PC-3 (cell line): ENCODE measurements at regions not wholly inside any gene's neighbourhood (a gene's known extent, or its start where the extent isn't known, plus 50 kb on each side); places are given as distances from the start of the nearest gene placed in this dataset.
A peak's percentile ranks its signal among the peaks of the same experiment; 100 is the strongest.

Experiments
- ATAC-seq: fragments of 200-7000 bp; cut with Tn5 transposase; 2 replicates; pipeline ENCODE4 v1.9.1; 2020; ENCODE audit warnings: mild to moderate bottlenecking, moderate library complexity
- BruUV-seq: library from RNA; stranded (reverse); fragments of 400-500 nt; replicated peaks from 2 replicates; lab custom pipeline; 2021; lab: Mats Ljungman, UMichigan
- CTCF ChIA-PET: fragments of 300-600 bp; sonication (Branson Sonifier 250); formaldehyde crosslinking; loops from one replicate; lab custom pipeline; 2022; ENCODE audit warnings: antibody characterized with exemption; lab: Charles Lee
- POLR2A ChIA-PET: fragments of 300-600 bp; sonication (Branson Sonifier 250); formaldehyde crosslinking; loops from one replicate; lab custom pipeline; 2022; ENCODE audit warnings: antibody characterized with exemption; ENCODE audit not compliant: unreplicated experiment; lab: Charles Lee
- DNase-seq: peaks from one replicate; pipeline ENCODE4 v3.0.0-alpha.2; 2015
- H2AFZ ChIP-seq: fragments of 300-600 bp; sonication (generic); 2 replicates; pipeline ENCODE4 v1.6.0; 2016; ENCODE audit warnings: antibody characterized with exemption, low read length
- H3F3A ChIP-seq: fragments of 300-600 bp; sonication (generic); one replicate; pipeline ENCODE4 v1.6.0; 2017; ENCODE audit warnings: antibody characterized with exemption, low read length, control low read depth, mild to moderate bottlenecking; ENCODE audit not compliant: unreplicated experiment
- H3K27ac ChIP-seq: fragments of 300-600 bp; sonication (generic); 2 replicates; pipeline ENCODE4 v1.5.1; 2016; ENCODE audit warnings: mild to moderate bottlenecking, low read length
- H3K27me3 ChIP-seq: fragments of 300-600 bp; sonication (generic); 2 replicates; pipeline ENCODE4 v1.6.1; 2016; ENCODE audit warnings: low read length, mixed read lengths
- H3K36me3 ChIP-seq: fragments of 300-600 bp; sonication (generic); 2 replicates; pipeline ENCODE4 v1.6.1; 2016; ENCODE audit warnings: low read depth, mixed run types, low read length, mixed read lengths
- H3K4me1 ChIP-seq: fragments of 300-600 bp; sonication (generic); 2 replicates; pipeline ENCODE4 v1.5.1; 2016; ENCODE audit warnings: low read length; ENCODE audit not compliant: insufficient read depth
- H3K4me2 ChIP-seq: fragments of 300-600 bp; sonication (generic); 2 replicates; pipeline ENCODE4 v1.6.0; 2016; ENCODE audit warnings: low read length
- H3K4me3 ChIP-seq: fragments of 300-600 bp; sonication (generic); 2 replicates; pipeline ENCODE4 v1.5.1; 2016; ENCODE audit warnings: mild to moderate bottlenecking, low read length, mixed read lengths
- H3K79me2 ChIP-seq: fragments of 300-600 bp; sonication (generic); 2 replicates; pipeline ENCODE4 v1.6.1; 2017; ENCODE audit warnings: low read length, mixed read lengths
- H3K9ac ChIP-seq: fragments of 300-600 bp; sonication (generic); 2 replicates; pipeline ENCODE4 v1.6.0; 2016; ENCODE audit warnings: mild to moderate bottlenecking, low read length
- H3K9me2 ChIP-seq: fragments of 300-600 bp; sonication (generic); replicated peaks from 2 replicates; pipeline ENCODE4 v1.6.1; 2016; ENCODE audit warnings: mixed run types, low read length, mixed read lengths
- H3K9me3 ChIP-seq: fragments of 300-600 bp; sonication (generic); 2 replicates; pipeline ENCODE4 v1.6.1; 2016; ENCODE audit warnings: low read length, mixed read lengths
- H4K20me1 ChIP-seq: fragments of 300-600 bp; sonication (generic); 2 replicates; pipeline ENCODE4 v1.6.1; 2016; ENCODE audit warnings: low read length, mixed read lengths
- EZH2 ChIP-seq: fragments of 300-600 bp; sonication (generic); IDR thresholded peaks from one replicate; pipeline ENCODE4 v1.6.1; 2017; ENCODE audit warnings: antibody characterized with exemption, mild to moderate bottlenecking, low read length; ENCODE audit not compliant: unreplicated experiment
- EZH2phosphoT487 ChIP-seq: fragments of 300-600 bp; sonication (generic); IDR thresholded peaks from 2 replicates; pipeline ENCODE4 v1.6.1; 2018; ENCODE audit warnings: mild to moderate bottlenecking, antibody characterized with exemption, low read length, borderline replicate concordance
- intact Hi-C: fragments of 100-400 bp; cut with micrococcal nuclease; formaldehyde crosslinking; loops from 2 replicates; pipeline ENCODE4 v1.9.0; 2023
- TF ChIP-seq, protein P1 (sequence below): fragments of 300-600 bp; sonication (generic); conservative IDR thresholded peaks from 2 replicates; pipeline ENCODE4 v1.5.1; 2017; ENCODE audit warnings: antibody characterized with exemption, low read depth, mild to moderate bottlenecking, low read length

DNA sequence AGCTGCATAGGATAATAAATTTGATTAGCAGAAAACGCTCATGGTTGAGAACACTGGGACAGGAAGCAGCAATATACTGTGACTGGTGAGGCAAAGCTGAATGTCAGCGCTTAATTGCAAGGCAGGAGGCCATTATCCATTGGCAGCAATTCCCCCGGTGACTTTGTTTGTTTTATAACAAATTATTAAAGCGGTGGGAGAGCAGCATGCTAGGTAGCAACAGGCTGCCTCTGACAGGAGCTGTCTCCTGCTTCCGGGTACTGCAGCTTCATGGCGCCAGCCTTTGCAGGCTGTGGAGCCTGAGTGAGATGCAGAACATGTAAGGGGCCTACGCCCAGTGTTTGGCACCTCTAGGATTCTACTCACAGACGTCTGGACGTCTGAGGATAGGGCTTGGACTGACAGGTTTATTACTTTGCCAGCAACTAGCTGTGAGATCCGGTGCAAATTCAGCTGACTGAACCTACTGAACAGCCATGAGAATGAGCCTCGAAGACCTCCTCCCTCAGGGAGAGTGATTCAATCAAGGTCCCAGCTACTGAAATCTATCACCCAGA lies 82.1 kb upstream of the SSTR1 start:
- intact Hi-C loops = no loop called here
- no peaks in the 10 kb centered on the region for H3K9me3 ChIP-seq
- H3K36me3 ChIP-seq = no peaks in the 10 kb centered on the region
- no peak for TF ChIP-seq EZH2phosphoT487
- TF ChIP-seq EZH2 = no peak
- TF ChIP-seq, protein P1, sequence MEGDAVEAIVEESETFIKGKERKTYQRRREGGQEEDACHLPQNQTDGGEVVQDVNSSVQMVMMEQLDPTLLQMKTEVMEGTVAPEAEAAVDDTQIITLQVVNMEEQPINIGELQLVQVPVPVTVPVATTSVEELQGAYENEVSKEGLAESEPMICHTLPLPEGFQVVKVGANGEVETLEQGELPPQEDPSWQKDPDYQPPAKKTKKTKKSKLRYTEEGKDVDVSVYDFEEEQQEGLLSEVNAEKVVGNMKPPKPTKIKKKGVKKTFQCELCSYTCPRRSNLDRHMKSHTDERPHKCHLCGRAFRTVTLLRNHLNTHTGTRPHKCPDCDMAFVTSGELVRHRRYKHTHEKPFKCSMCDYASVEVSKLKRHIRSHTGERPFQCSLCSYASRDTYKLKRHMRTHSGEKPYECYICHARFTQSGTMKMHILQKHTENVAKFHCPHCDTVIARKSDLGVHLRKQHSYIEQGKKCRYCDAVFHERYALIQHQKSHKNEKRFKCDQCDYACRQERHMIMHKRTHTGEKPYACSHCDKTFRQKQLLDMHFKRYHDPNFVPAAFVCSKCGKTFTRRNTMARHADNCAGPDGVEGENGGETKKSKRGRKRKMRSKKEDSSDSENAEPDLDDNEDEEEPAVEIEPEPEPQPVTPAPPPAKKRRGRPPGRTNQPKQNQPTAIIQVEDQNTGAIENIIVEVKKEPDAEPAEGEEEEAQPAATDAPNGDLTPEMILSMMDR = no peak
- no peak overlapping the region for H3K9ac ChIP-seq
- no peak for DNase-seq
- H3K27ac ChIP-seq = no peak overlapping the region
- H3K4me1 ChIP-seq = peaks cover 14% of the 10 kb centered on the region
- no peak overlapping the region for H3K4me2 ChIP-seq
- H3F3A ChIP-seq = no peaks in the 10 kb centered on the region
- no peaks in the 10 kb centered on the region for H3K9me2 ChIP-seq
- CTCF ChIA-PET = no interaction called here
- ATAC-seq = no peak
- POLR2A ChIA-PET = no interaction called here
- 0 out of 2 replicates have a peak overlapping the region, but pooled peaks have one; percentile 11 for H2AFZ ChIP-seq
- H3K4me3 ChIP-seq = no peak overlapping the region
- no peaks in the 10 kb centered on the region for H3K79me2 ChIP-seq
- no peaks in the 10 kb centered on the region for H3K27me3 ChIP-seq
- H4K20me1 ChIP-seq = no peaks in the 10 kb centered on the region
- BruUV-seq = no TSS peak

DNA sequence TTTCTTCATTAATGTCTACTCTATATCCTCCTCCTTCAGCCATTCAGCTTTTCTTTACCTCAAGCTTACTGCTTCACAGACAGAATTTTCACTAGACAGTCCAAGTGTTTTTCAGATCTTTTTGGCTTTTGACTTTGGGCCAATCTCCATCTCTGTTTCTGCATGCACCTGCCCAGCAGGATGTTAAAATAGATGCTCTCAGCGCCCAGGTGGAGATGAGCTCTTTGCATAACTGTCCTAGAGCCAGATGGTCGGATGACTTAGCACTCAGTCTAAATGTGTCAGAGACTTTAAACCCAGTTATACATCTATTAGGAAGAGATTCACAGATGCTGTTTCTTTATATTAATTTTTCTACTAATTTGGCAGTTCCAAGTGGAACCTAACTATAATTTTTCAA lies 80.3 kb upstream of the SSTR1 start:
- no peaks in the 10 kb centered on the region for H3K27me3 ChIP-seq
- POLR2A ChIA-PET = no interaction called here
- no peak overlapping the region for H3K4me3 ChIP-seq
- TF ChIP-seq EZH2phosphoT487 (no peak), EZH2 (no peak)
- TF ChIP-seq, protein P1 = no peak
- CTCF ChIA-PET = no interaction called here
- DNase-seq (no peak), ATAC-seq (no peak)
- H3K9me2 ChIP-seq = no peaks in the 10 kb centered on the region
- no peak overlapping the region for H3K9ac ChIP-seq
- peaks cover 5% of the 10 kb centered on the region for H3K4me1 ChIP-seq
- no peak overlapping the region for H3K4me2 ChIP-seq
- BruUV-seq = no TSS peak
- no peak overlapping the region for H2AFZ ChIP-seq
- no peaks in the 10 kb centered on the region for H3K9me3 ChIP-seq
- H3K79me2 ChIP-seq = no peaks in the 10 kb centered on the region
- H4K20me1 ChIP-seq = no peaks in the 10 kb centered on the region
- H3K36me3 ChIP-seq = no peaks in the 10 kb centered on the region
- intact Hi-C loops = no loop called here
- H3K27ac ChIP-seq = no peak overlapping the region
- H3F3A ChIP-seq = no peaks in the 10 kb centered on the region

DNA sequence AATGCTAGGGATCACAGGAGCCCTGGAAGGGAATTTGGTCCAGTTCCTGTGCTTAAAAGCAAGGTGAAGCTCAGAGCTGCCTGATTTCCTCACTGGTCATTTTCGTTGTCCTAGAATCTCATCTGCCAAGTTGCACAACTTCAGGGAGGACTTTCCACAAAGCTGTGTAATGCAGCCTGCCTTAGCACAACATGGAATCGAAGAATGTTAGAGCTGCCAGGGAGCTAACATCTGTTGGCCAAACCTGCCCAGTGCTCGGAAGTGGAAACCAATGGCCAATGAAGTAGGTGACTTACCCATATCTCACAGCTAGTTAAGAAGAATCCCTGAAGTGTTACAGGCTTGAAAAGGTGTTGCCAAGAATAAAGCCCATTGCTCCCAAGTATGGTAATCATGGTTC lies 79.9 kb upstream of the SSTR1 start:
- Histone ChIP-seq H3K36me3 (no peaks in the 10 kb centered on the region), H3K27me3 (no peaks in the 10 kb centered on the region), H3K79me2 (no peaks in the 10 kb centered on the region), H3K4me2 (no peak overlapping the region), H3K9me3 (no peaks in the 10 kb centered on the region), H2AFZ (no peak overlapping the region), H3K4me3 (no peak overlapping the region), H3F3A (no peaks in the 10 kb centered on the region), H3K9ac (no peak overlapping the region), H4K20me1 (no peaks in the 10 kb centered on the region), H3K9me2 (no peaks in the 10 kb centered on the region), H3K27ac (no peak overlapping the region), H3K4me1 (peaks cover 1% of the 10 kb centered on the region; the same call in 1 of the 2 replicates)
- POLR2A ChIA-PET = no interaction called here
- TF ChIP-seq, protein P1 = no peak
- TF ChIP-seq EZH2phosphoT487 (no peak), EZH2 (no peak)
- BruUV-seq = no TSS peak
- intact Hi-C loops = no loop called here
- DNase-seq (no peak), ATAC-seq (no peak)
- CTCF ChIA-PET = no interaction called here
